ENCODE measurements at regions not wholly inside any gene's neighbourhood (a gene's known extent, or its start where the extent isn't known, plus 50 kb on each side); places are given as distances from the start of the nearest gene placed in this dataset.
"Not testable (repeated sequence)": the region's sequence is repeated elsewhere in the genome, so short reads cannot be mapped to it uniquely, and the experiment has no call there.

- DNase-seq (ENCODE audit: missing footprints) (no peak), ATAC-seq (no peak)
- intact Hi-C loops (cut with DNase I): no loop called here
These were observed 1268.9 kb upstream of the TMEM132C start for GRCh38 chr12:126998031-126998430.

- no peak for ATAC-seq
- no peak for DNase-seq (ENCODE audit: missing footprints)
- intact Hi-C loops (cut with DNase I): no loop called here
These were observed 1268.2 kb upstream of the TMEM132C start for GRCh38 chr12:126998747-126999285.

- ATAC-seq: no peak
- DNase-seq (ENCODE audit: missing footprints): no peak
- intact Hi-C loops (cut with DNase I): no loop called here
These were observed 1267.6 kb upstream of the TMEM132C start for GRCh38 chr12:126999352-126999751.

GRCh38 chr12:127005406-127005805, 1261.6 kb upstream of the TMEM132C start:
- intact Hi-C loops (cut with DNase I): no loop called here
- ATAC-seq: no peak
- no peak for DNase-seq (ENCODE audit: missing footprints)

- ATAC-seq: no peak
- no peak for DNase-seq (ENCODE audit: missing footprints)
- intact Hi-C loops (cut with DNase I): no loop called here
These were observed 1260.0 kb upstream of the TMEM132C start for GRCh38 chr12:127006972-127007371.

- ATAC-seq (no peak), DNase-seq (ENCODE audit: missing footprints) (no peak)
- intact Hi-C loops (cut with DNase I): no loop called here
These were observed 1258.1 kb upstream of the TMEM132C start for GRCh38 chr12:127008755-127009403.

GRCh38 chr12:127012109-127012508, 1254.9 kb upstream of the TMEM132C start:
- ATAC-seq: no peak
- no peak for DNase-seq (ENCODE audit: missing footprints)

GRCh38 chr12:127013197-127013596, 1253.8 kb upstream of the TMEM132C start:
- DNase-seq (ENCODE audit: missing footprints) (no peak), ATAC-seq (no peak)
- intact Hi-C loops (cut with DNase I): no loop called here

More at GRCh38 chr12:127012109-127012508, 1254.9 kb upstream of the TMEM132C start:
- intact Hi-C loops (cut with DNase I): no loop called here

- intact Hi-C loops (cut with DNase I): no loop called here
- no peak for DNase-seq (ENCODE audit: missing footprints)
- no peak for ATAC-seq
These were observed 1252.9 kb upstream of the TMEM132C start for GRCh38 chr12:127014079-127014478.

GRCh38 chr12:127024791-127025190, 1242.2 kb upstream of the TMEM132C start:
- DNase-seq (ENCODE audit: missing footprints) (no peak), ATAC-seq (no peak)
- intact Hi-C loops (cut with DNase I): no loop called here

- intact Hi-C loops (cut with DNase I): no loop called here
- ATAC-seq (no peak), DNase-seq (ENCODE audit: missing footprints) (no peak)
These were observed 1241.4 kb upstream of the TMEM132C start for GRCh38 chr12:127025545-127025944.

GRCh38 chr12:127035011-127035879, 1231.7 kb upstream of the TMEM132C start:
- no peak for DNase-seq (ENCODE audit: missing footprints)
- no peak for ATAC-seq
- intact Hi-C loops (cut with DNase I): no loop called here

GRCh38 chr12:127038152-127038551, 1228.8 kb upstream of the TMEM132C start:
- ATAC-seq: no peak
- intact Hi-C loops (cut with DNase I): no loop called here
- DNase-seq (ENCODE audit: missing footprints): no peak

GRCh38 chr12:127038761-127039160, 1228.2 kb upstream of the TMEM132C start:
- DNase-seq (ENCODE audit: missing footprints): no peak
- intact Hi-C loops (cut with DNase I): no loop called here
- no peak for ATAC-seq

GRCh38 chr12:127041985-127042625, 1224.9 kb upstream of the TMEM132C start:
- ATAC-seq: no peak
- DNase-seq (ENCODE audit: missing footprints): no peak
- intact Hi-C loops (cut with DNase I): no loop called here

- DNase-seq (ENCODE audit: missing footprints): no peak
- intact Hi-C loops (cut with DNase I): no loop called here
- no peak for ATAC-seq
These were observed 1223.2 kb upstream of the TMEM132C start for GRCh38 chr12:127043731-127044130.

- ATAC-seq (no peak), DNase-seq (ENCODE audit: missing footprints) (no peak)
- intact Hi-C loops (cut with DNase I): no loop called here
These were observed 1222.1 kb upstream of the TMEM132C start for GRCh38 chr12:127044836-127045235.

GRCh38 chr12:127046467-127046866, 1220.5 kb upstream of the TMEM132C start:
- ATAC-seq (no peak), DNase-seq (ENCODE audit: missing footprints) (no peak)
- intact Hi-C loops (cut with DNase I): no loop called here

GRCh38 chr12:127048057-127048456, 1218.9 kb upstream of the TMEM132C start:
- intact Hi-C loops (cut with DNase I): no loop called here
- no peak for ATAC-seq
- no peak for DNase-seq (ENCODE audit: missing footprints)

GRCh38 chr12:127048525-127048924, 1218.4 kb upstream of the TMEM132C start:
- intact Hi-C loops (cut with DNase I); DNase-seq (ENCODE audit: missing footprints); ATAC-seq: not testable (repeated sequence)
